SK-N-SH treated with all-trans-retinoic acid at 6 μM for 48 hours (cell line): ENCODE measurements at regions not wholly inside any gene's neighbourhood (a gene's known extent, or its start where the extent isn't known, plus 50 kb on each side); places are given as distances from the start of the nearest gene placed in this dataset.

Source experiments
- ATAC-seq: fragments of 200-7000 bp; cut with Tn5 transposase; 3 replicates; pipeline ENCODE4 v1.9.1; 2020; ENCODE audit warnings: mild to moderate bottlenecking, moderate library complexity
- ARNTL ChIP-seq: fragments of 450-650 bp; formaldehyde crosslinking; IDR thresholded peaks from 2 replicates; pipeline ENCODE4 v1.5.0; 2020; ENCODE audit warnings: low read depth, mild to moderate bottlenecking, moderate library complexity, borderline replicate concordance
- BACH2 ChIP-seq: fragments of 250-450 bp; sonication (Bioruptor Pico); IDR thresholded peaks from 2 replicates; pipeline ENCODE4 v1.9.0; 2021; ENCODE audit warnings: mild to moderate bottlenecking, borderline replicate concordance
- CREB5 ChIP-seq: fragments of 250-450 bp; sonication (Bioruptor Pico); IDR thresholded peaks from 2 replicates; pipeline ENCODE4 v1.5.1; 2020; ENCODE audit warnings: low read depth, mild to moderate bottlenecking, moderate library complexity
- CSDC2 ChIP-seq: fragments of 250-450 bp; sonication (Bioruptor Pico); IDR thresholded peaks from 2 replicates; pipeline ENCODE4 v1.5.0; 2020; ENCODE audit warnings: mild to moderate bottlenecking, moderate library complexity
- GLIS3 ChIP-seq: fragments of 250-450 bp; sonication (Bioruptor Pico); IDR thresholded peaks from 2 replicates; pipeline ENCODE4 v1.5.0; 2020; ENCODE audit warnings: mild to moderate bottlenecking, moderate library complexity
- OSR1 ChIP-seq: fragments of 250-450 bp; sonication (Bioruptor Pico); IDR thresholded peaks from 2 replicates; pipeline ENCODE4 v1.8.0; 2022; ENCODE audit warnings: moderate library complexity, mild to moderate bottlenecking, inconsistent platforms
- PATZ1 ChIP-seq: fragments of 250-450 bp; sonication (Bioruptor Pico); IDR thresholded peaks from 2 replicates; pipeline ENCODE4 v1.8.0; 2020; ENCODE audit warnings: mild to moderate bottlenecking, moderate library complexity, borderline replicate concordance
- POU6F1 ChIP-seq: fragments of 250-450 bp; sonication (Bioruptor Pico); IDR thresholded peaks from 2 replicates; pipeline ENCODE4 v1.8.0; 2021; ENCODE audit warnings: low read depth, mild to moderate bottlenecking, moderate library complexity, borderline replicate concordance
- PPARA ChIP-seq: fragments of 250-450 bp; sonication (Bioruptor Pico); IDR thresholded peaks from 2 replicates; pipeline ENCODE4 v1.5.0; 2020; ENCODE audit warnings: mild to moderate bottlenecking, borderline replicate concordance
- RARB ChIP-seq: fragments of 250-450 bp; sonication (Bioruptor Pico); IDR thresholded peaks from 2 replicates; pipeline ENCODE4 v1.8.0; 2021; ENCODE audit warnings: mild to moderate bottlenecking, moderate library complexity
- SNAI2 ChIP-seq: fragments of 250-450 bp; sonication (Bioruptor Pico); IDR thresholded peaks from 2 replicates; pipeline ENCODE4 v1.5.0; 2020; ENCODE audit warnings: mild to moderate bottlenecking, moderate library complexity
- TOX ChIP-seq: fragments of 250-450 bp; sonication (Bioruptor Pico); IDR thresholded peaks from 2 replicates; pipeline ENCODE4 v1.8.0; 2021; ENCODE audit warnings: mild to moderate bottlenecking, moderate library complexity, borderline replicate concordance
- TSHZ2 ChIP-seq: fragments of 250-450 bp; sonication (Bioruptor Pico); IDR thresholded peaks from 2 replicates; pipeline ENCODE4 v1.5.0; 2020; ENCODE audit warnings: mild to moderate bottlenecking, moderate library complexity
- ZFP30 ChIP-seq: fragments of 450-650 bp; formaldehyde crosslinking; IDR thresholded peaks from 2 replicates; pipeline ENCODE4 v1.5.0; 2022; ENCODE audit warnings: mild to moderate bottlenecking, moderate library complexity
- ZNF565 ChIP-seq: fragments of 450-650 bp; formaldehyde crosslinking; conservative IDR thresholded peaks from 2 replicates; pipeline ENCODE4 v1.5.0; 2020; ENCODE audit warnings: low read depth, mild to moderate bottlenecking, moderate library complexity
- ZNF70 ChIP-seq: fragments of 450-650 bp; formaldehyde crosslinking; IDR thresholded peaks from 2 replicates; pipeline ENCODE4 v1.5.0; 2020; ENCODE audit warnings: mild to moderate bottlenecking, moderate library complexity

- ATAC-seq = no peak
Measured at GRCh38 chr6:190596-191395, 101.5 kb upstream of the DUSP22 start.

GRCh38 chr6:191487-192312, 100.6 kb upstream of the DUSP22 start:
- TF ChIP-seq BACH2 (CRISPR knock-in tag) = no peak
- TF ChIP-seq TOX (CRISPR knock-in tag) = no peak
- no peak for TF ChIP-seq POU6F1 (CRISPR knock-in tag)
- no peak for TF ChIP-seq ARNTL (CRISPR knock-in tag)
- no peak for TF ChIP-seq PATZ1 (CRISPR knock-in tag)
- no peak for TF ChIP-seq OSR1 (CRISPR knock-in tag)

More at GRCh38 chr6:190596-191395, 101.5 kb upstream of the DUSP22 start:
- TF ChIP-seq PATZ1 (CRISPR knock-in tag) (no peak), GLIS3 (CRISPR knock-in tag) (no peak), CREB5 (CRISPR knock-in tag) (no peak), CSDC2 (CRISPR knock-in tag) (no peak), RARB (CRISPR knock-in tag) (no peak), ZNF565 (CRISPR knock-in tag) (no peak), TSHZ2 (CRISPR knock-in tag) (no peak), OSR1 (CRISPR knock-in tag) (no peak), ZNF70 (CRISPR knock-in tag) (no peak), SNAI2 (CRISPR knock-in tag) (no peak)
- TF ChIP-seq, all 23 proteins: peak for 0

GRCh38 chr6:192313-192664, 100.0 kb upstream of the DUSP22 start:
- no peak for ATAC-seq
- TF ChIP-seq PPARA (CRISPR knock-in tag) (no peak), TSHZ2 (CRISPR knock-in tag) (no peak), RARB (CRISPR knock-in tag) (no peak), CSDC2 (CRISPR knock-in tag) (no peak), SNAI2 (CRISPR knock-in tag) (no peak), ZNF70 (CRISPR knock-in tag) (no peak), ZFP30 (no peak), GLIS3 (CRISPR knock-in tag) (no peak)

More at GRCh38 chr6:191487-192312, 100.6 kb upstream of the DUSP22 start:
- ATAC-seq = no peak
